SK-N-SH (cell line): ENCODE measurements at regions not wholly inside any gene's neighbourhood (a gene's known extent, or its start where the extent isn't known, plus 50 kb on each side); places are given as distances from the start of the nearest gene placed in this dataset.

ENCODE experiments used
- CTCF ChIA-PET: fragments of 300-600, 350-600 bp; formaldehyde crosslinking; extraction: SDS; loops from one replicate; lab custom pipeline; 2021; lab: Yijun Ruan, JAX
- POLR2A ChIA-PET: fragments of 350-600 bp; sonication (Branson Sonifier 250); formaldehyde crosslinking; extraction: SDS; loops from one replicate; lab custom pipeline; 2020; ENCODE audit warnings: antibody characterized with exemption, inconsistent platforms; lab: Yijun Ruan, JAX
- DNase-seq: peaks from one replicate; pipeline ENCODE4 v3.0.0; 2012
- H2AFZ ChIP-seq: fragments of 200-600 bp; sonication (generic); 2 replicates; pipeline ENCODE4 v1.8.1; 2016; ENCODE audit warnings: antibody characterized with exemption, mild to moderate bottlenecking, low read depth
- H3F3A ChIP-seq: fragments of 200-600 bp; sonication (generic); replicated peaks from 2 replicates; pipeline ENCODE3; 2016; ENCODE audit warnings: antibody characterized with exemption, mild to moderate bottlenecking; ENCODE audit not compliant: insufficient read depth
- H3K27ac ChIP-seq, 2 experiments: fragments of 200-500 bp in 1 of 2; fragments of 200-600 bp in 1 of 2; sonication (Bioruptor generic) in 1 of 2; sonication (generic), shearing (Covaris generic) in 1 of 2; 2 replicates each; pipeline versions ENCODE4 v1.5.1 to v1.6.1; 2014 to 2016; ENCODE audit warnings: low read depth in 2 of 2, inconsistent platforms in 1 of 2, low read length in 1 of 2, mild to moderate bottlenecking in 1 of 2, mixed read lengths in 1 of 2
- H3K27me3 ChIP-seq: fragments of 200-600 bp; sonication (generic), shearing (Covaris generic); 2 replicates; pipeline ENCODE4 v1.6.1; 2016; ENCODE audit warnings: mixed run types; ENCODE audit not compliant: insufficient read depth
- H3K36me3 ChIP-seq, 2 experiments: fragments of 200-500 bp in 1 of 2; fragments of 200-600 bp in 1 of 2; sonication (Bioruptor generic) in 1 of 2; sonication (generic) in 1 of 2; replicated peaks in 1 of 2; 2 replicates each; pipeline versions ENCODE3 to v1.5.1; 2014 to 2016; ENCODE audit warnings: low read length in 1 of 2, mild to moderate bottlenecking in 1 of 2; ENCODE audit not compliant: insufficient read depth in 2 of 2, control insufficient read depth in 1 of 2
- H3K4me1 ChIP-seq, 2 experiments: fragments of 200-500 bp in 1 of 2; fragments of 200-600 bp in 1 of 2; sonication (Bioruptor generic) in 1 of 2; sonication (generic), shearing (Covaris generic) in 1 of 2; 2 replicates each; pipeline versions ENCODE4 v1.5.1 to v1.6.1; 2014 to 2016; ENCODE audit warnings: low read depth in 1 of 2, low read length in 1 of 2, mixed run types in 1 of 2; ENCODE audit not compliant: insufficient read depth in 2 of 2, control insufficient read depth in 1 of 2
- H3K4me2 ChIP-seq: fragments of 200-600 bp; sonication (generic), shearing (Covaris generic); 2 replicates; pipeline ENCODE4 v1.6.1; 2017; ENCODE audit warnings: mixed run types
- H3K4me3 ChIP-seq, 2 experiments: fragments of 200-500 bp in 1 of 2; fragments of 200-600 bp in 1 of 2; sonication (Bioruptor generic) in 1 of 2; sonication (generic), shearing (Covaris generic) in 1 of 2; 2 replicates each; pipeline versions ENCODE4 v1.5.1 to v1.8.1; 2014 to 2016; ENCODE audit warnings: low read depth in 2 of 2, inconsistent platforms in 1 of 2, low read length in 1 of 2, mild to moderate bottlenecking in 1 of 2, mixed read lengths in 1 of 2, moderate library complexity in 1 of 2
- H3K79me2 ChIP-seq: fragments of 200-600 bp; sonication (generic); 2 replicates; pipeline ENCODE4 v1.8.1; 2017; ENCODE audit warnings: mild to moderate bottlenecking; ENCODE audit not compliant: insufficient read depth
- H3K9ac ChIP-seq: fragments of 200-600 bp; sonication (generic); 2 replicates; pipeline ENCODE4 v1.6.1; 2017; ENCODE audit warnings: mixed run types
- H3K9me2 ChIP-seq: fragments of 200-600 bp; sonication (generic); 2 replicates; pipeline ENCODE4 v1.6.1; 2017; ENCODE audit warnings: mixed run types
- H3K9me3 ChIP-seq: fragments of 200-600 bp; sonication (generic); 2 replicates; pipeline ENCODE4 v1.6.1; 2017; ENCODE audit warnings: mixed run types, mild to moderate bottlenecking, moderate library complexity
- H4K20me1 ChIP-seq: fragments of 200-600 bp; sonication (generic); 2 replicates; pipeline ENCODE4 v1.6.1; 2017; ENCODE audit warnings: mild to moderate bottlenecking, mixed run types; ENCODE audit not compliant: insufficient read depth
- CTCF ChIP-seq: fragments of 200-600 bp; sonication (generic); IDR thresholded peaks from 2 replicates; pipeline ENCODE4 v1.6.1; 2017; ENCODE audit warnings: antibody characterized with exemption, mild to moderate bottlenecking, moderate library complexity
- EZH2phosphoT487 ChIP-seq: fragments of 200-600 bp; sonication (generic); IDR thresholded peaks from 2 replicates; pipeline ENCODE4 v1.6.1; 2017; ENCODE audit warnings: low read depth, mixed run types, mild to moderate bottlenecking, antibody characterized with exemption, moderate library complexity, borderline replicate concordance
- FOSL2 ChIP-seq: IDR thresholded peaks from 2 replicates; pipeline ENCODE4 v1.4.0; 2012; ENCODE audit warnings: low read depth, mild to moderate bottlenecking, moderate library complexity, borderline replicate concordance
- FOXJ3 ChIP-seq: sonication (generic); formaldehyde crosslinking; IDR thresholded peaks from 2 replicates; pipeline ENCODE4 v1.5.1; 2020; ENCODE audit warnings: mild to moderate bottlenecking, missing genetic modification reagents
- FOXM1 ChIP-seq: IDR thresholded peaks from 2 replicates; pipeline ENCODE4 v1.4.0; 2012; ENCODE audit warnings: low read depth, mild to moderate bottlenecking
- GABPA ChIP-seq: IDR thresholded peaks from 2 replicates; pipeline ENCODE4 v1.4.0; 2012; ENCODE audit warnings: low read depth, mild to moderate bottlenecking
- JUND ChIP-seq: IDR thresholded peaks from 2 replicates; pipeline ENCODE4 v1.4.0; 2012
- MAX ChIP-seq: IDR thresholded peaks from 2 replicates; pipeline ENCODE4 v1.4.0; 2012; ENCODE audit warnings: low read depth
- MXI1 ChIP-seq: IDR thresholded peaks from 2 replicates; pipeline ENCODE4 v1.6.1; 2012; ENCODE audit warnings: mild to moderate bottlenecking, low read depth, low read length, improper control_type of control experiment
- NFIC ChIP-seq: IDR thresholded peaks from 2 replicates; pipeline ENCODE4 v1.4.0; 2012; ENCODE audit warnings: borderline replicate concordance
- NRF1 ChIP-seq: IDR thresholded peaks from 2 replicates; pipeline ENCODE4 v1.6.1; 2012; ENCODE audit warnings: low read depth, mild to moderate bottlenecking, low read length
- POLR2AphosphoS5 ChIP-seq: IDR thresholded peaks from 2 replicates; pipeline ENCODE4 v1.6.1; 2012; ENCODE audit warnings: low read depth, low read length
- RAD21 ChIP-seq: IDR thresholded peaks from 2 replicates; pipeline ENCODE4 v1.6.1; 2012; ENCODE audit warnings: mild to moderate bottlenecking, low read length
- RCOR1 ChIP-seq: fragments of 150-350 bp; IDR thresholded peaks from 2 replicates; pipeline ENCODE4 v1.6.1; 2017; ENCODE audit warnings: antibody characterized with exemption, low read length
- RFX5 ChIP-seq: IDR thresholded peaks from 2 replicates; pipeline ENCODE4 v1.6.1; 2012; ENCODE audit warnings: mild to moderate bottlenecking, improper control_type of control experiment, low read length
- RXRA ChIP-seq: IDR thresholded peaks from 2 replicates; pipeline ENCODE4 v1.4.0; 2012; ENCODE audit warnings: low read depth, mild to moderate bottlenecking, borderline replicate concordance
- TAF1 ChIP-seq: IDR thresholded peaks from 2 replicates; pipeline ENCODE4 v1.6.1; 2012; ENCODE audit warnings: low read depth, mild to moderate bottlenecking, low read length, moderate library complexity, borderline replicate concordance
- USF2 ChIP-seq: fragments of 150-350 bp; IDR thresholded peaks from 2 replicates; pipeline ENCODE4 v1.6.1; 2017; ENCODE audit warnings: antibody characterized with exemption, low read length, low read depth, borderline replicate concordance
- YY1 ChIP-seq: IDR thresholded peaks from 2 replicates; pipeline ENCODE4 v1.4.0; 2012; ENCODE audit warnings: low read depth, mild to moderate bottlenecking
- WGBS: methylation state at CpG from one replicate; pipeline ENCODE4 v1.1.6; 2017; ENCODE audit warnings: low lambda C conversion rate; 5-methylcytosine and 5-hydroxymethylcytosine counted together

GRCh38 chr3:55185380-55185779 lies 257.5 kb upstream of the LRTM1 start:
- H4K20me1 ChIP-seq, result no peaks in the 10 kb centered on the region
- H3K27ac ChIP-seq, result peak overlapping the region; percentile 28 to 35; a peak in 3 of 4 replicates
- ChIA-PET POLR2A (no interaction called here), CTCF (interaction anchor here (1.3 kb wide), 1 partner anchor 10 kb away, joined by 3 read pairs; no protein-coding TSS in a partner anchor)
- H3K9ac ChIP-seq, result no peak overlapping the region
- H3K4me2 ChIP-seq, result no peak overlapping the region
- H3K4me1 ChIP-seq, result peaks cover 12% of the 10 kb centered on the region in 2 experiments
- TF ChIP-seq JUND, result no peak
- TF ChIP-seq RAD21, result no peak
- TF ChIP-seq EZH2phosphoT487, result no peak
- TF ChIP-seq CTCF, result no peak
- TF ChIP-seq MXI1, result no peak
- no peak for TF ChIP-seq FOXM1
- no peak for TF ChIP-seq NRF1
- TF ChIP-seq MAX, result no peak
- TF ChIP-seq POLR2AphosphoS5, result no peak
- no peak for TF ChIP-seq USF2
- TF ChIP-seq NFIC, result no peak
- no peak for TF ChIP-seq YY1
- no peak for TF ChIP-seq FOXJ3
- no peak for TF ChIP-seq TAF1
- no peak for TF ChIP-seq RXRA
- no peak for TF ChIP-seq GABPA
- no peak for DNase-seq
- H3K79me2 ChIP-seq, result no peaks in the 10 kb centered on the region
- no peaks in the 10 kb centered on the region for H3K36me3 ChIP-seq
- H3K9me3 ChIP-seq, result no peaks in the 10 kb centered on the region
- H3K27me3 ChIP-seq, result no peaks in the 10 kb centered on the region
- 0 out of 2 replicates have a peak overlapping the region, but pooled peaks have one; percentile 49 for H2AFZ ChIP-seq
- H3K9me2 ChIP-seq, result no peaks in the 10 kb centered on the region
- peaks cover 9% of the 10 kb centered on the region for H3F3A ChIP-seq
- H3K4me3 ChIP-seq, result no peak overlapping the region
- 30% methylated on average over 3 of the region's 3 CpGs for WGBS

- Histone ChIP-seq H3F3A (peaks cover 3% of the 10 kb centered on the region), H3K4me1 (peaks cover 4 to 12% of the 10 kb centered on the region in 2 experiments; a peak in 2 of 4 replicates), H3K79me2 (no peaks in the 10 kb centered on the region), H3K27me3 (no peaks in the 10 kb centered on the region), H3K4me2 (no peak overlapping the region), H3K4me3 (no peak overlapping the region), H2AFZ (no peak overlapping the region), H3K9me2 (no peaks in the 10 kb centered on the region), H4K20me1 (no peaks in the 10 kb centered on the region), H3K9me3 (no peaks in the 10 kb centered on the region), H3K27ac (peak overlapping the region in 1 of 2 experiments; percentile 34; a peak in 1 of 4 replicates), H3K36me3 (no peaks in the 10 kb centered on the region), H3K9ac (no peak overlapping the region)
- DNase-seq, result peak; percentile 32
- TF ChIP-seq RCOR1 (peak; percentile 38; the same call in 1 of the 2 replicates), RFX5 (no peak), FOSL2 (no peak), MXI1 (0 out of 2 replicates have a peak, but pooled peaks have one; percentile 17)
- CTCF ChIA-PET, result no interaction called here
- POLR2A ChIA-PET, result no interaction called here
These were observed 255.3 kb upstream of the LRTM1 start for GRCh38 chr3:55183201-55183600.
